Gastroesophageal sphincter (tissue), 3 donors: ENCODE measurements at regions not wholly inside any gene's neighbourhood (a gene's known extent, or its start where the extent isn't known, plus 50 kb on each side); places are given as distances from the start of the nearest gene placed in this dataset.

Experiments used
- CTCF ChIP-seq, 4 experiments: fragments of 200-600 bp in 2 of 4; fragments of 450-650 bp in 2 of 4; sonication (generic) in 1 of 4; IDR thresholded peaks; one replicate each; pipeline ENCODE4 v1.5.1; 2017 to 2019; ENCODE audit warnings: antibody characterized with exemption in 4 of 4, mild to moderate bottlenecking in 2 of 4, moderate library complexity in 2 of 4
- EP300 ChIP-seq: sonication (generic); formaldehyde crosslinking; IDR thresholded peaks from one replicate; pipeline ENCODE4 v1.6.1; 2017; ENCODE audit warnings: antibody characterized with exemption, mild to moderate bottlenecking

GRCh38 chr2:375956-376307, 88.0 kb upstream of the ALKAL2 start:
- no peak for TF ChIP-seq EP300
- TF ChIP-seq CTCF (IDR thresholded peaks at IDR 0.05) = no peak
